Cardiac fibroblast (primary cell): ENCODE measurements at regions not wholly inside any gene's neighbourhood (a gene's known extent, or its start where the extent isn't known, plus 50 kb on each side); places are given as distances from the start of the nearest gene placed in this dataset.

ENCODE experiments used
- DNase-seq, 2 donors: peaks; one replicate each; pipeline versions ENCODE4 v3.0.0 to v3.0.0-alpha.2; 2010; ENCODE audit warnings: low read depth in 2 of 2
- H3K4me3 ChIP-seq, 2 donors: replicated peaks in 1 of 2; 1 replicate in 1 of 2; 2 replicates in 1 of 2; pipeline ENCODE4 v1.5.1; 2011; ENCODE audit warnings: low read depth in 2 of 2, low read length in 2 of 2, mild to moderate bottlenecking in 2 of 2, moderate library complexity in 1 of 2
- TF ChIP-seq, protein P1 (sequence below): IDR thresholded peaks from one replicate; pipeline ENCODE4 v1.5.1; 2011; ENCODE audit warnings: low read depth, mild to moderate bottlenecking, low read length, inconsistent platforms

DNA sequence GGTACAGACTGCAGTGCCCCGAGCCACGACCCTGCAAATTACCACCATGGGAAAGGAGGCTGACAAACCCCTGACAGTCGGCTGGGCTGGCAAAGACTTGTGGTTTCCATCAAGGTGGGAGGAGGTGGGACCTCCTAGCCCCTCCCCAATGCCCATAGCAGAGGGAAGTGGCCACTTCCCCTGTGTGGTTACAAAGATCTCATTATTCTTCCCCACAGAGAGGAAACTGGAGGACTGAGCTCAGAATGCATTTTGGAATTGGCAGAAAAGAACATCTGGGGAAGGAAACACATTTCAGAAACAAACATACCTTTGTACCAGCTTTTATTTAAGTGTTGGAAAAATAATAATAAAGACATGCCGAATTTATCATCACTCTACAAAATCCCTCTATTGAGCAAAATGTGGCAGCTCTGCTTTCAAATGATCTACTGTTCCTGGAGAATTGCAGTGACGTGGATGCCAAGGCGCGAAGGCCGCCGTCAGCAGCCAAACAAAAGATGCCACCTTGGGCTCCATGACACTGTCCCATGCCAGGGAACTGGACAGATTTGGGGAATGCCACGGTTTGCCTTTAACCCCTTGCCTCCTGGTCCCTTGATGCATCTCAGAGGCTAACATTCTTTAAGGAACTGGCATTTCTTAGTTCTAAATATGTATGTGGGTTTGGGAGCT, 169.6 kb downstream of the CRYBB2 start:
- TF ChIP-seq, protein P1, sequence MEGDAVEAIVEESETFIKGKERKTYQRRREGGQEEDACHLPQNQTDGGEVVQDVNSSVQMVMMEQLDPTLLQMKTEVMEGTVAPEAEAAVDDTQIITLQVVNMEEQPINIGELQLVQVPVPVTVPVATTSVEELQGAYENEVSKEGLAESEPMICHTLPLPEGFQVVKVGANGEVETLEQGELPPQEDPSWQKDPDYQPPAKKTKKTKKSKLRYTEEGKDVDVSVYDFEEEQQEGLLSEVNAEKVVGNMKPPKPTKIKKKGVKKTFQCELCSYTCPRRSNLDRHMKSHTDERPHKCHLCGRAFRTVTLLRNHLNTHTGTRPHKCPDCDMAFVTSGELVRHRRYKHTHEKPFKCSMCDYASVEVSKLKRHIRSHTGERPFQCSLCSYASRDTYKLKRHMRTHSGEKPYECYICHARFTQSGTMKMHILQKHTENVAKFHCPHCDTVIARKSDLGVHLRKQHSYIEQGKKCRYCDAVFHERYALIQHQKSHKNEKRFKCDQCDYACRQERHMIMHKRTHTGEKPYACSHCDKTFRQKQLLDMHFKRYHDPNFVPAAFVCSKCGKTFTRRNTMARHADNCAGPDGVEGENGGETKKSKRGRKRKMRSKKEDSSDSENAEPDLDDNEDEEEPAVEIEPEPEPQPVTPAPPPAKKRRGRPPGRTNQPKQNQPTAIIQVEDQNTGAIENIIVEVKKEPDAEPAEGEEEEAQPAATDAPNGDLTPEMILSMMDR, result no peak
- H3K4me3 ChIP-seq, result no peak overlapping the region
- DNase-seq, result no peak

DNA sequence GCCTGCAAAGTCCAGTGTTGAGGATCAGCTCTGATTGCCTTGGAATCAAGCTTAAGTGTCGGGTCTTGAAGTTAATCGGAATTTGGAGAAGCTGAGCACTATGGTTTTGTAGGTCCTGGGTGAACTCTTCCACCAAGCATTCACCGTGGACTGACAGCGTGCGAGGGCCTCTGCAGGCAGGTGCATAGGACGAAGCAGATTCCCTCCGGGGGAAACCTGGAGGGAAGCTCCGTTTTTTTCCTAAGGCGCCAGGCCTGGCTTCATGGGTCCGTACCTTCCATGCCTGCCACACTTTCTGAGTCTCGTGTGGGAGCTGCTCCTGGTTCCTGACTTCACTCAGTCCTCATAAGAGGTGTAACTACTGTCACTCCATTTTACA, 170.1 kb downstream of the CRYBB2 start:
- TF ChIP-seq, protein P1, result no peak
- H3K4me3 ChIP-seq, result no peak overlapping the region
- DNase-seq, result no peak

DNA sequence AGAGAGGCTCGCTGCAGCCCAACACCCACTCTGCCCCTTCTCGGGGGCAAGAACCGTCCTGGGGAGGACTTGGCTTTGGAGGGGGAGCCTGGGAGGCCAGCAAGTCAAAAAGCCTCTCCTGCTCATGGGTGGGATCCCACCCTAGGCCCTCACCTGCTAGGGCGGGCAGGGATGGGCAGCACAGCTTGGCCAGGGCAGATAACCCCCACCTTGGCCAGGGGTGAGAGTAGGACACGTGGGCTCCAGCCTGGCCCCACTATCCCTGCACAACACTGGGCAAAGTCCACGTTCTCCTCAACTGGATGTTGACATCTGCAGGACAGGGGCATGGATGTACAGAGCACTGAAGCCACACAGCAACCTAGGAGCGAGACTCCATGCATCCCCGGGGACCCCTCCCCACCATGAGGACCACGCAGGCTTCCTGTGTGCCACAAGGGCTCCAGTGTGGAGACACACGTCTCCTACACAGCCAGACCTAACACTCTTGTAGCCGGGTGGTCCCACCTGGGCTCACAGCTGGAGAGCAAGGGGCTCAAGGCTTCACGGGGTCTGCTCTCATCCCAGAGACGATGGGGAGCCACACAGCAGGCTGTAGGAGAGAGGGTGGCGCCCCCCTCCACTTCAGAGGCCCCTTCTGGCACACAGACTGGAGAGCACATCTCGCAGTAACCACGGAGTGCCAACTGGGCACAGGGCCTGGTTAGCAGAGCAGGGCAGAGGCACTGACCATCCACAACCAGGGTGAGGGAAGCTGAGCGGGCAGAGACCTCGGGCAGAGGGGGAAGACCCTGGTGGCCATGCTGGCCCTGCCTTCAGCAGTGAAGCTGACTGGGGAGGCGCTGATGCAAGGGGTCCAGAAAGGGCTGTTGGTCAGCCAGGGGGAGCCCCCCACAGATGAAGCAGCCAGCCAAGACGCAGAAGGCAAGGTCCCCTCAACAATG, 171.1 kb downstream of the CRYBB2 start:
- no peak overlapping the region for H3K4me3 ChIP-seq
- TF ChIP-seq, protein P1, result no peak
- DNase-seq, result no peak

DNA sequence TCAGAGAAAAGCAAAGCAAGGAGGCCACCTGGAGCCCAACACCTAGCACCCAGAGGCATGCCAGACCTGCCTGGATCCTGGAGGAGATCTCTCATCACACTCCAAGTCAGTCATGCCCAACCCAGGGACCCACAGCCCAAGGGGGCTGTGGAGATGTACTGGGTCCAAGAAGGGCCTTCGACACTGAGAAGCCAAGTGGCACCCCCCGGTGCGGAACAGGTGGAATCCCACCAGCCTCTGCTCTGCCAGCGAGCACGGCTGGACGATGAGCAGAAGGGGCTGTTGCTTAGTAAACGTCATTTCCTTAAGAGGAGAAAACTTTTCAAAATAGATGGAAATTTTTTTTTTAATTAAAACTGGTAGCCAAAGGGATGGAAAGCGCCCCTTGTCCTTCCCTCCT, 171.9 kb upstream of the GRK3 start:
- TF ChIP-seq, protein P1, result no peak
- H3K4me3 ChIP-seq, result no peak overlapping the region
- DNase-seq, result no peak

- no peak overlapping the region for H3K4me3 ChIP-seq
- no peak for DNase-seq
- TF ChIP-seq, protein P1, result no peak
These were observed 171.2 kb upstream of the GRK3 start for GRCh38 chr22:25393121-25393805.

DNA sequence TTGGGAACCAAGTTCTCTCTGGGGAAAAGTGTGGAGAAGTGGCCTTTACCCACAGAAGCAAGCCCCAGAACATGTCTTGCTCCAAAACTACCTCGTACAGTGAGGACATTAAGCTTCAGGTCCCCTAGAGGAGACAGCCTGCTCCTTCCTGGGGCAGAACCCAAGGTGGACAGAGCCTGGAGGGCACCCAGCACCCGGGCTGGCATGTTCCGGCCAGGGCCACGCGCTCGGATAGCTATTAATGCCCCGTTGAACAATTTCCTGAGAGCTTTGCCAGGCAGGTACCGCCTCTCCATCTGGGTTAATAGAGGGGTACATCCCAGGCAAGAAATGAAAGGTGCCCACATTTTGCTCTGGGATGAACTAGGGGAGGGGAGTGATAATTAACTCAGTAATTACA, 169.0 kb upstream of the GRK3 start:
- DNase-seq, result no peak
- no peak overlapping the region for H3K4me3 ChIP-seq
- TF ChIP-seq, protein P1, result no peak
